Psoas muscle (tissue), 7 donors: ENCODE measurements at regions not wholly inside any gene's neighbourhood (a gene's known extent, or its start where the extent isn't known, plus 50 kb on each side); places are given as distances from the start of the nearest gene placed in this dataset.

ENCODE experiments used
- ATAC-seq, 4 donors: fragments of 200-7000 bp; cut with Tn5 transposase; one replicate each; pipeline ENCODE4 v1.9.1; 2020; ENCODE audit warnings: moderate library complexity in 3 of 4, mild to moderate bottlenecking in 2 of 4
- DNase-seq, 2 donors: peaks; one replicate each; pipeline ENCODE4 v3.0.0-alpha.2; 2020
- H3K27ac ChIP-seq: fragments of 200-600 bp; one replicate; pipeline ENCODE4 v1.8.0; 2022
- H3K27me3 ChIP-seq, 3 donors: fragments of 200-600 bp in 1 of 3; one replicate each; pipeline versions ENCODE4 v1.6.1 to v1.8.0; 2013 to 2022; ENCODE audit warnings: low read length in 2 of 3, mild to moderate bottlenecking in 2 of 3, moderate library complexity in 1 of 3; ENCODE audit not compliant: insufficient read depth in 3 of 3
- H3K36me3 ChIP-seq, 2 donors: fragments of 200-600 bp in 1 of 2; one replicate each; pipeline versions ENCODE4 v1.6.1 to v1.8.0; 2013 to 2022; ENCODE audit warnings: low read depth in 1 of 2, mild to moderate bottlenecking in 1 of 2, moderate library complexity in 1 of 2; ENCODE audit not compliant: insufficient read depth in 1 of 2
- H3K4me1 ChIP-seq: fragments of 200-600 bp; one replicate; pipeline ENCODE4 v1.8.0; 2022
- H3K4me3 ChIP-seq: fragments of 200-600 bp; one replicate; pipeline ENCODE4 v1.8.0; 2022; ENCODE audit warnings: mild to moderate bottlenecking
- H3K9me3 ChIP-seq: fragments of 200-600 bp; one replicate; pipeline ENCODE4 v1.8.0; 2022
- CTCF ChIP-seq: fragments of 200-600 bp; IDR thresholded peaks from one replicate; pipeline ENCODE4 v1.8.0; 2022; ENCODE audit warnings: antibody characterized with exemption
- WGBS, 3 donors: extraction: QIAGEN DNeasy Blood & Tissue Kit; methylation state at CpG; one replicate each; pipeline versions ENCODE4 v1.1.6 to v1.1.7; 2013; 5-methylcytosine and 5-hydroxymethylcytosine counted together
- intact Hi-C, 2 donors: fragments of 100-400 bp; cut with DNase I; formaldehyde crosslinking; loops; one replicate each; pipeline versions ENCODE4 v1.11.0 to v1.14.2; 2022
- donor health status: healthy with polysubstance abuse.
- donor health status: DM: no; HTN: no; CAD: no; lungs with moderate emphysema.
- donor health status: Bipolar disorder and iron deficiency.
- donor health status: healthy.
- donor health status: DM: yes; HTN: yes; CAD: no.
- donor health status: DM: no; HTN: no; CAD: no.
- donor health status: DM: yes; HTN: yes; CAD: no.

- no peak overlapping the region for H3K4me3 ChIP-seq
- no peak for DNase-seq
- H3K36me3 ChIP-seq: no peaks in the 10 kb centered on the region
- H3K4me1 ChIP-seq: no peaks in the 10 kb centered on the region
- no peak for ATAC-seq
- intact Hi-C loops: no loop called here
- H3K27ac ChIP-seq: no peak overlapping the region
- H3K9me3 ChIP-seq: no peaks in the 10 kb centered on the region
- no peak for TF ChIP-seq CTCF
- H3K27me3 ChIP-seq: peaks cover 0 to 34% (median 7%) of the 10 kb centered on the region in 3 donors
Observed at GRCh38 chr1:17924578-17924977, 169.4 kb downstream of the ACTL8 start.

- no peak for TF ChIP-seq CTCF
- intact Hi-C loops: no loop called here
- H3K4me3 ChIP-seq: no peak overlapping the region
- H3K9me3 ChIP-seq: no peaks in the 10 kb centered on the region
- DNase-seq (no peak), ATAC-seq (no peak)
- no peak overlapping the region for H3K27ac ChIP-seq
- H3K4me1 ChIP-seq: no peaks in the 10 kb centered on the region
- no peaks in the 10 kb centered on the region for H3K36me3 ChIP-seq
- H3K27me3 ChIP-seq: peaks cover 0 to 28% (median 10%) of the 10 kb centered on the region in 3 donors
- 55 to 59% (median 58%) methylated on average over 15 of the region's 15 CpGs for WGBS, 3 donors
Observed at GRCh38 chr1:17925290-17926237, 170.4 kb downstream of the ACTL8 start.

GRCh38 chr1:17926906-17927305 lies 171.8 kb downstream of the ACTL8 start:
- intact Hi-C loops: no loop called here
- 86 to 89% (median 88%) methylated on average over 4 of the region's 4 CpGs for WGBS, 3 donors
- no peak for DNase-seq

GRCh38 chr1:17927952-17928351 lies 172.8 kb downstream of the ACTL8 start:
- WGBS, 3 donors: 13 to 29% (median 22%) methylated on average over 7 of the region's 7 CpGs
- Histone ChIP-seq H3K27ac (no peak overlapping the region), H3K4me1 (no peaks in the 10 kb centered on the region), H3K4me3 (no peak overlapping the region), H3K36me3 (no peaks in the 10 kb centered on the region), H3K27me3 (peaks cover 0 to 32% (median 8%) of the 10 kb centered on the region in 3 donors), H3K9me3 (no peaks in the 10 kb centered on the region)
- DNase-seq (no peak), ATAC-seq (no peak)
- intact Hi-C loops: no loop called here
- no peak for TF ChIP-seq CTCF

More at GRCh38 chr1:17926906-17927305, 171.8 kb downstream of the ACTL8 start:
- H3K27ac ChIP-seq: no peak overlapping the region
- no peak overlapping the region for H3K4me3 ChIP-seq
- no peak for ATAC-seq
- no peaks in the 10 kb centered on the region for H3K4me1 ChIP-seq
- TF ChIP-seq CTCF: no peak
- peaks cover 0 to 28% (median 7%) of the 10 kb centered on the region in 3 donors for H3K27me3 ChIP-seq
- no peaks in the 10 kb centered on the region for H3K36me3 ChIP-seq
- no peaks in the 10 kb centered on the region for H3K9me3 ChIP-seq
